Upper lobe of left lung (tissue), 6 donors: ENCODE measurements at regions not wholly inside any gene's neighbourhood (a gene's known extent, or its start where the extent isn't known, plus 50 kb on each side); places are given as distances from the start of the nearest gene placed in this dataset.
"Not testable (repeated sequence)": the region's sequence is repeated elsewhere in the genome, so short reads cannot be mapped to it uniquely, and the experiment has no call there.

ENCODE experiments used
- ATAC-seq, 2 donors: fragments of 200-7000 bp; cut with Tn5 transposase; one replicate each; pipeline ENCODE4 v1.9.1; 2022; ENCODE audit warnings: mild to moderate bottlenecking in 2 of 2, moderate library complexity in 2 of 2; ENCODE audit not compliant: low FRiP score in 2 of 2
- DNase-seq, 2 donors: peaks; one replicate each; pipeline ENCODE4 v3.0.0-alpha.2; 2019 to 2020
- H3K27ac ChIP-seq, 4 donors: fragments of 200-600 bp; sonication (generic); one replicate each; pipeline ENCODE4 v1.5.1; 2016 to 2019
- H3K27me3 ChIP-seq, 4 donors: fragments of 200-600 bp; sonication (generic); one replicate each; pipeline ENCODE4 v1.5.1; 2017 to 2019
- H3K36me3 ChIP-seq, 4 donors: fragments of 200-600 bp; sonication (generic); one replicate each; pipeline ENCODE4 v1.5.1; 2016 to 2019
- H3K4me1 ChIP-seq, 4 donors: fragments of 200-600 bp; sonication (generic); one replicate each; pipeline ENCODE4 v1.5.1; 2018 to 2019
- H3K4me3 ChIP-seq, 4 donors: fragments of 200-600 bp; sonication (generic); one replicate each; pipeline ENCODE4 v1.5.1; 2017 to 2019; ENCODE audit warnings: mild to moderate bottlenecking in 2 of 4, moderate library complexity in 1 of 4
- H3K9me3 ChIP-seq, 4 donors: fragments of 200-600 bp; sonication (generic); one replicate each; pipeline ENCODE4 v1.5.1; 2018 to 2019
- EP300 ChIP-seq, 4 donors: sonication (generic); formaldehyde crosslinking; IDR thresholded peaks; one replicate each; pipeline ENCODE4 v1.5.1; 2017; ENCODE audit warnings: antibody characterized with exemption in 4 of 4, control low read depth in 2 of 4
- POLR2A ChIP-seq, 4 donors: fragments of 450-650 bp; IDR thresholded peaks; one replicate each; pipeline ENCODE4 v1.5.1; 2016 to 2017; ENCODE audit warnings: antibody characterized with exemption in 4 of 4, mild to moderate bottlenecking in 2 of 4
- POLR2AphosphoS5 ChIP-seq, 2 donors: sonication (generic); formaldehyde crosslinking; IDR thresholded peaks; one replicate each; pipeline ENCODE4 v1.5.1; 2017; ENCODE audit warnings: antibody characterized with exemption in 2 of 2
- WGBS, 2 donors: methylation state at CpG; one replicate each; pipeline ENCODE4 v1.1.5; 2017 to 2018; 5-methylcytosine and 5-hydroxymethylcytosine counted together
- TF ChIP-seq, protein P1 (sequence below), 6 experiments: fragments of 450-650 bp in 4 of 6; fragments of 200-600 bp in 2 of 6; sonication (generic) in 2 of 6; IDR thresholded peaks; one replicate each; pipeline ENCODE4 v1.5.1; 2016 to 2019; ENCODE audit warnings: antibody characterized with exemption in 6 of 6
- donor health status: DM: no; HTN: no; CAD: no; lungs with moderate emphysema.
- donor health status: DM: no; HTN: yes; CAD: no; lungs with severe emphysema.

DNA sequence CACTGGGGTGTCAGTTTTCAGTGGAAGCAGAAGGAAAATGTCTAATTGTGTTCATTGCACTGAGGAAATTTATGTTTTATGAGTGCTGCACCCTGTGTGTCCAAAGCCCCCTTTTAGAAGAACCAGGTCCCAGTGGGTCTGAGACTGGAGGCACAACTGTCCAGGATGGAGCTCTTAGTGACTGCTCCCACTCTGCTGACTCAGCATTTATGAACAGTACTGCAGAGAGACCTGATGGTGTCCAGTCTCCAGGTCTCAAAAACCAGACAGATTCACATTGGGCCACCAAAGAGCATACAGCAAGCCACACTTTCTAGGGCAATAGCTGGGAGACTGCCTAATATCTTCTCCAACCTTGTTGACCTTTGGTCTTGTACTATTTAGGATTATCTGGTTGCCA, 321.9 kb downstream of the CBLN1 start:
- TF ChIP-seq EP300 (IDR thresholded peaks at IDR 0.05) (no peak), POLR2AphosphoS5 (IDR thresholded peaks at IDR 0.05) (no peak), POLR2A (IDR thresholded peaks at IDR 0.05) (no peak)
- TF ChIP-seq, protein P1, sequence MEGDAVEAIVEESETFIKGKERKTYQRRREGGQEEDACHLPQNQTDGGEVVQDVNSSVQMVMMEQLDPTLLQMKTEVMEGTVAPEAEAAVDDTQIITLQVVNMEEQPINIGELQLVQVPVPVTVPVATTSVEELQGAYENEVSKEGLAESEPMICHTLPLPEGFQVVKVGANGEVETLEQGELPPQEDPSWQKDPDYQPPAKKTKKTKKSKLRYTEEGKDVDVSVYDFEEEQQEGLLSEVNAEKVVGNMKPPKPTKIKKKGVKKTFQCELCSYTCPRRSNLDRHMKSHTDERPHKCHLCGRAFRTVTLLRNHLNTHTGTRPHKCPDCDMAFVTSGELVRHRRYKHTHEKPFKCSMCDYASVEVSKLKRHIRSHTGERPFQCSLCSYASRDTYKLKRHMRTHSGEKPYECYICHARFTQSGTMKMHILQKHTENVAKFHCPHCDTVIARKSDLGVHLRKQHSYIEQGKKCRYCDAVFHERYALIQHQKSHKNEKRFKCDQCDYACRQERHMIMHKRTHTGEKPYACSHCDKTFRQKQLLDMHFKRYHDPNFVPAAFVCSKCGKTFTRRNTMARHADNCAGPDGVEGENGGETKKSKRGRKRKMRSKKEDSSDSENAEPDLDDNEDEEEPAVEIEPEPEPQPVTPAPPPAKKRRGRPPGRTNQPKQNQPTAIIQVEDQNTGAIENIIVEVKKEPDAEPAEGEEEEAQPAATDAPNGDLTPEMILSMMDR (IDR thresholded peaks at IDR 0.05), result no peak
- no peak for DNase-seq
- H3K4me3 ChIP-seq, result no peak overlapping the region
- H3K4me1 ChIP-seq, result no peaks in the 10 kb centered on the region
- H3K27ac ChIP-seq, result no peak overlapping the region
- no peak for ATAC-seq
- H3K36me3 ChIP-seq, result no peaks in the 10 kb centered on the region
- no peaks in the 10 kb centered on the region for H3K27me3 ChIP-seq
- H3K9me3 ChIP-seq, result no peaks in the 10 kb centered on the region

DNA sequence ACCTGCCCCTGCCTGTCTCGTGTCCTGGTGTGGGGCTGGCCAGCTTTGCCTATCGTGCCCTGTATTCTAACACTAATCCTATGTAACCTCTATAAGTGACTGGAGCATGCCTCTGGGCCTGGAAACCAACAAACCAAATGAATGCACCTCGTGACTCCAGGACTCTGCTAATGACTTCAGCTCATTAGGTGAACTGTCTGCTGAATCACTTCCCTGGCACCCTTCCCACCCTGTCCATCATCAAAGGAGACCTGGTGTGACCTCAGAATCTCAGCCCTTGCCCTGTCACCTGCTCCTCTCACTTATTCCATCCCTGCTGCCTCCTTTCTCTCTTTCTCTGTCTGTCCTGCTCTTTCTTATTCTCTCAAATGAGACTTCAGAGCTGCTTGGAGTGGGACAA, 322.4 kb downstream of the CBLN1 start:
- TF ChIP-seq POLR2AphosphoS5 (IDR thresholded peaks at IDR 0.05) (no peak), EP300 (IDR thresholded peaks at IDR 0.05) (no peak), POLR2A (IDR thresholded peaks at IDR 0.05) (no peak)
- TF ChIP-seq, protein P1 (IDR thresholded peaks at IDR 0.05), result no peak
- no peaks in the 10 kb centered on the region for H3K27me3 ChIP-seq
- no peak for DNase-seq
- H3K4me1 ChIP-seq, result no peaks in the 10 kb centered on the region
- no peaks in the 10 kb centered on the region for H3K9me3 ChIP-seq
- 61 to 69% methylated on average over 3 of the region's 3 CpGs for WGBS, 2 donors
- ATAC-seq, result no peak
- no peaks in the 10 kb centered on the region for H3K36me3 ChIP-seq
- H3K27ac ChIP-seq, result no peak overlapping the region
- no peak overlapping the region for H3K4me3 ChIP-seq

DNA sequence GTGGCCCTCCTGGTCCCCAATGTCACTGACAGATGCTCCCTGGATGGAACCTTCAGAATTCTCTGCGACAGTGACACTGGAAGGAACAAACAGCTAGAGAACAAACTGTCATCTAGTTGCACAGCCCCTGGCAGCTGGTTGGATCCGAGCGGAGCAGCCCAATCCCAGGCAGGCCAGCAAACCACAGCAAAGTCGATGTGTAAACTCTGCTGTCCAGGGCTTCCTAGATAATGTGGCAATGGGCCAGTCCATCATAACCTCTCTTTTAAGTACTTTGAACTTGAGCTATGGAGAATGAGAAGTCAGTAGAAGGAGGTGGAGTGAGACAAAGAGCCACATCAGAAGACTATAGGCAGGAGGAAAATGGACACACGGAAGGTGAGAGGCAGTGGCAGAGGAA, 323.0 kb downstream of the CBLN1 start:
- Histone ChIP-seq H3K27ac (no peak overlapping the region), H3K4me1 (no peaks in the 10 kb centered on the region), H3K27me3 (no peaks in the 10 kb centered on the region), H3K36me3 (no peaks in the 10 kb centered on the region), H3K4me3 (no peak overlapping the region), H3K9me3 (no peaks in the 10 kb centered on the region)
- TF ChIP-seq POLR2AphosphoS5 (IDR thresholded peaks at IDR 0.05) (no peak), EP300 (IDR thresholded peaks at IDR 0.05) (no peak), POLR2A (IDR thresholded peaks at IDR 0.05) (no peak)
- TF ChIP-seq, protein P1 (IDR thresholded peaks at IDR 0.05), result no peak
- ATAC-seq (no peak), DNase-seq (peak in 1 of 2 donors; percentile 12)
- 49 to 70% methylated on average over 4 to 5 of the region's 5 CpGs for WGBS, 2 donors

DNA sequence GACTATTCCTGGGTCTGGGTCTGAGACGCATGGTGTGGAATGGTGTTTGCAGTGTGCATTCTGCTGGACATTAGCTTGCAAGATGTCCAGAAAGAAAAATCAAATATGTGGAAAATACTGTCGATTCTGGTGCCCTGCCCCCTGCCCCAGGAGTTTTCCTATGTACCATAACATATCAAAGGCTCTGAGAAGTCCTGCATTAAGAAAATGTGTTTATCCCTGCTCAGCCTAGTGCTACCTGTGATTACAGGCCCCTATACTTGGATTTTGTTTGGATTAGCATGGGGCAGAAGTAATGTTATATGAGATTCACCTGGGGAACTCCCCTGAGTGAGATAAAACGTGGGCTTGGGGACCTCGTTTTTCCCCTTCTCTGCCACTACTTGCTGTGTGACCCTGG, 325.0 kb downstream of the CBLN1 start:
- no peaks in the 10 kb centered on the region for H3K4me1 ChIP-seq
- no peaks in the 10 kb centered on the region for H3K9me3 ChIP-seq
- no peak overlapping the region for H3K4me3 ChIP-seq
- H3K36me3 ChIP-seq, result no peaks in the 10 kb centered on the region
- ATAC-seq, result no peak
- no peaks in the 10 kb centered on the region for H3K27me3 ChIP-seq
- no peak for DNase-seq
- TF ChIP-seq POLR2AphosphoS5 (IDR thresholded peaks at IDR 0.05), result no peak
- TF ChIP-seq EP300 (IDR thresholded peaks at IDR 0.05), result no peak
- TF ChIP-seq, protein P1 (IDR thresholded peaks at IDR 0.05), result no peak
- TF ChIP-seq POLR2A (IDR thresholded peaks at IDR 0.05), result no peak
- H3K27ac ChIP-seq, result no peak overlapping the region
- WGBS, 2 donors, result 69 to 77% methylated on average over 4 of the region's 4 CpGs

DNA sequence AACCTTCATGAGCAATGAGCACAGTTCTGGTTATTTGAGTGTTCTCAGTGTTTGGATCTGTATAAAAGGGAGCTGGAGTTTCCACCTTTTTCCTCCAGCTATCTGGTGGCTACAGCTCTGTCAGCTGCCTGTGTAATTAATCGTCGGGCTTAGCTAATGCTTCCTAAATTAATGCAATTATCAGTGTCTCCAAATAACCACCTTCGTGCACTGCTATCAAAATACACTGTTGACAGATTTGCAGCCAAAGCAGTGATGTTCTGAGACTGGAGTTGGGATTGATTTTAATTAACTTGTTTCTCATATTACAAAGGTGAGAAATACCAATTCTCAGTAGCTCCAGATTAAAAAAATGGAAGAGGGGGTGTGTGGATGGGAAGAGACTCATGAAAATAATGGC, 325.8 kb downstream of the CBLN1 start:
- ATAC-seq, result no peak
- Histone ChIP-seq H3K4me1 (no peaks in the 10 kb centered on the region), H3K36me3 (no peaks in the 10 kb centered on the region), H3K4me3 (no peak overlapping the region), H3K27me3 (no peaks in the 10 kb centered on the region), H3K9me3 (no peaks in the 10 kb centered on the region), H3K27ac (no peak overlapping the region)
- no peak for DNase-seq
- WGBS, 2 donors, result 76 to 84% methylated on average over 3 of the region's 3 CpGs
- TF ChIP-seq, protein P1 (IDR thresholded peaks at IDR 0.05), result no peak
- TF ChIP-seq POLR2AphosphoS5 (IDR thresholded peaks at IDR 0.05), result no peak
- TF ChIP-seq EP300 (IDR thresholded peaks at IDR 0.05), result no peak
- TF ChIP-seq POLR2A (IDR thresholded peaks at IDR 0.05), result no peak

DNA sequence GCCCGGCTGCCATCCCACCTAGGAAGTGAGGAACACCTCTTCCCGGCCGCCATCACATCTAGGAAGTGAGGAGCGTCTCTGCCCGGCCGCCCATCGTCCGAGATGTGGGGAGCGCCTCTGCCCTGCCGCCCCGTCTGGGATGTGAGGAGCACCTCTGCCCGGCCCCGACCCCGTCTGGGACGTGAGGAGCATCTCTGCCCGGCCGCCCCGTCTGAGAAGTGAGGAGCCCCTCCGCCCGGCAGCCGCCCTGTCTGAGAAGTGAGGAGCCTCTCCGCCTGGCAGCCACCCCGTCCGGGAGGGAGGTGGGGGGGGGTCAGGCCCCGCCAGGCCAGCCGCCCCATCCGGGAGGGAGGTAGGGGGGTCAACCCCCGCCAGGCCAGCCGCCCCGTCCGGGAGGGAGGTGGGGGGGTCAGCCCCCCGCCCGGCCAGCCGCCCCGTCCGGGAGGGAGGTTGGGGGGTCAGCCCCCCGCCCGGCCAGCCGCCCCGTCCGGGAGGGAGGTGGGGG, 330.0 kb downstream of the CBLN1 start:
- WGBS, 2 donors, result 93% methylated on average over 21 of the region's 41 CpGs; no CpG with 5 or more reads in 1 of the 2 donors
- peak in 1 of 2 donors; percentile 72 for DNase-seq

More for the DNA sequence above, 330.0 kb downstream of the CBLN1 start:
- not testable (repeated sequence) for H3K9me3 ChIP-seq, H3K27me3 ChIP-seq, H3K4me1 ChIP-seq, H3K36me3 ChIP-seq, H3K27ac ChIP-seq, ATAC-seq, H3K4me3 ChIP-seq
